K562 (cell line): ENCODE measurements at regions not wholly inside any gene's neighbourhood (a gene's known extent, or its start where the extent isn't known, plus 50 kb on each side); places are given as distances from the start of the nearest gene placed in this dataset.

Experiments
- ATAC-seq: fragments of 200-7000 bp; cut with Tn5 transposase; 3 replicates; pipeline ENCODE4 v1.9.1; 2020; ENCODE audit warnings: moderate library complexity
- BruUV-seq: library from RNA; stranded (reverse); fragments of 400-500 nt; replicated peaks from 2 replicates; lab custom pipeline; 2021; lab: Mats Ljungman, UMichigan
- CTCF ChIA-PET: fragments of 300-600 bp; formaldehyde crosslinking; extraction: SDS; loops from one replicate; lab custom pipeline; 2021; ENCODE audit warnings: low intra/inter-chr PET ratio; lab: Yijun Ruan, JAX
- POLR2A ChIA-PET: fragments of 300-600, 350-650 bp; sonication (Branson Sonifier 250); formaldehyde crosslinking; extraction: SDS; loops from one replicate; lab custom pipeline; 2021; ENCODE audit warnings: antibody characterized with exemption, inconsistent platforms; lab: Yijun Ruan, JAX
- DNase-seq, 4 experiments: peaks; one replicate each; pipeline versions ENCODE4 v3.0.0 to v3.0.0-alpha.2; 2011 to 2018; ENCODE audit warnings: low spot score in 3 of 4, mixed read lengths in 3 of 4; ENCODE audit errors: extremely low read depth in 1 of 4
- FAIRE-seq: peaks from 2 replicates; lab custom pipeline; 2011; peaks lifted over from hg19 to GRCh38; lab: Jason Lieb, UNC
- H2AFZ ChIP-seq: 2 replicates; pipeline ENCODE4 v1.6.0; 2011; ENCODE audit warnings: low read depth, low read length, control low read depth, inconsistent platforms
- H3K27ac ChIP-seq: fragments of 200-600 bp; 3 replicates; pipeline ENCODE4 v1.8.0; 2011; ENCODE audit warnings: low read depth, mild to moderate bottlenecking, control low read depth, inconsistent platforms, low read length, moderate library complexity, mixed read lengths; ENCODE audit errors: extremely low read depth
- H3K27me3 ChIP-seq, 2 experiments: fragments of 300-600 bp in 1 of 2; 2 replicates in 1 of 2; 3 replicates in 1 of 2; pipeline versions ENCODE4 v1.6.0 to v1.8.0; 2011; ENCODE audit warnings: inconsistent platforms in 2 of 2, low read length in 2 of 2, mild to moderate bottlenecking in 1 of 2, mixed read lengths in 1 of 2, moderate library complexity in 1 of 2; ENCODE audit not compliant: control insufficient read depth in 2 of 2, insufficient read depth in 2 of 2
- H3K36me3 ChIP-seq: fragments of 300-600 bp; 3 replicates; pipeline ENCODE4 v1.8.0; 2011; ENCODE audit warnings: mild to moderate bottlenecking, low read length, inconsistent platforms; ENCODE audit not compliant: control insufficient read depth, insufficient read depth
- H3K4me1 ChIP-seq, 2 experiments: fragments of 200-600 bp in 1 of 2; replicated peaks in 1 of 2; 2 replicates in 1 of 2; 3 replicates in 1 of 2; pipeline versions ENCODE4 v1.5.1 to v1.8.0; 2011; ENCODE audit warnings: inconsistent platforms in 2 of 2, low read length in 2 of 2, mild to moderate bottlenecking in 1 of 2, mixed read lengths in 1 of 2, moderate library complexity in 1 of 2; ENCODE audit not compliant: control insufficient read depth in 2 of 2, insufficient read depth in 2 of 2
- H3K4me2 ChIP-seq: 2 replicates; pipeline ENCODE4 v1.6.1; 2011; ENCODE audit warnings: low read length, control low read depth, inconsistent platforms, mixed read lengths; ENCODE audit not compliant: insufficient read depth
- H3K4me3 ChIP-seq: fragments of 200-600 bp; sonication (generic), shearing (Covaris generic); 2 replicates; pipeline ENCODE4 v1.5.1; 2016; ENCODE audit warnings: control low read depth, inconsistent platforms
- H3K79me2 ChIP-seq: fragments of 200-600 bp; 3 replicates; pipeline ENCODE4 v1.8.0; 2011; ENCODE audit warnings: low read length, inconsistent platforms; ENCODE audit not compliant: control insufficient read depth, insufficient read depth
- H3K9ac ChIP-seq, 2 experiments: 2 replicates each; pipeline versions ENCODE4 v1.6.0 to v1.6.1; 2011; ENCODE audit warnings: low read depth in 2 of 2, low read length in 2 of 2, control low read depth in 1 of 2, inconsistent platforms in 1 of 2, mild to moderate bottlenecking in 1 of 2, mixed read lengths in 1 of 2; ENCODE audit not compliant: insufficient read depth in 1 of 2
- H3K9me1 ChIP-seq: one replicate; pipeline ENCODE4 v1.6.0; 2011; ENCODE audit warnings: inconsistent platforms, mild to moderate bottlenecking, low read length, moderate library complexity; ENCODE audit not compliant: control insufficient read depth, insufficient read depth
- H3K9me3 ChIP-seq: replicated peaks from 2 replicates; pipeline ENCODE4 v1.5.1; 2011; ENCODE audit warnings: low read depth, low read length, inconsistent platforms; ENCODE audit not compliant: control insufficient read depth, insufficient read depth
- H4K20me1 ChIP-seq: replicated peaks from 2 replicates; pipeline ENCODE4 v1.6.1; 2011; ENCODE audit warnings: low read length, inconsistent platforms, mixed read lengths; ENCODE audit not compliant: control insufficient read depth, insufficient read depth
- E2F3 ChIP-seq: fragments of 250-450 bp; sonication (Bioruptor Pico); IDR thresholded peaks from 2 replicates; pipeline ENCODE4 v1.4.0; 2020; ENCODE audit warnings: mild to moderate bottlenecking
- FUS ChIP-seq: fragments of 200-400 bp; formaldehyde crosslinking; optimal IDR thresholded peaks from 2 replicates; pipeline ENCODE3; 2017; ENCODE audit warnings: low read depth, low read length
- HINFP ChIP-seq: fragments of 450-650 bp; conservative IDR thresholded peaks from 2 replicates; pipeline ENCODE4 v1.6.1; 2016; ENCODE audit warnings: missing genetic modification characterization, low read depth, mild to moderate bottlenecking, control low read depth, missing compliant biosample characterization
- MNT ChIP-seq, 2 experiments: fragments of 450-650 bp; conservative IDR thresholded peaks; 2 replicates each; pipeline ENCODE4 v1.6.1; 2017; ENCODE audit warnings: mild to moderate bottlenecking in 2 of 2, moderate library complexity in 2 of 2
- THRAP3 ChIP-seq: fragments of 450-650 bp; IDR thresholded peaks from 2 replicates; pipeline ENCODE4 v1.6.1; 2016; ENCODE audit warnings: mild to moderate bottlenecking, inconsistent platforms, borderline replicate concordance
- WGBS: fragments of 100-300 bp; shearing (Covaris generic); methylation state at CpG from one replicate; pipeline ENCODE4 v1.1.6; 2016; ENCODE audit warnings: low coverage, mixed read lengths; ENCODE audit not compliant: insufficient coverage; ENCODE audit errors: missing lambda C conversion rate; 5-methylcytosine and 5-hydroxymethylcytosine counted together
- in situ Hi-C: fragments of 300-500 bp; cut with MboI; formaldehyde crosslinking; loops from 4 replicates; pipeline ENCODE4 v1.15.0; 2018; ENCODE audit warnings: inconsistent platforms, mixed read lengths
- intact Hi-C: fragments of 100-400 bp; cut with micrococcal nuclease; formaldehyde crosslinking; loops from 2 replicates; pipeline ENCODE4 v1.14.2; 2022

DNA sequence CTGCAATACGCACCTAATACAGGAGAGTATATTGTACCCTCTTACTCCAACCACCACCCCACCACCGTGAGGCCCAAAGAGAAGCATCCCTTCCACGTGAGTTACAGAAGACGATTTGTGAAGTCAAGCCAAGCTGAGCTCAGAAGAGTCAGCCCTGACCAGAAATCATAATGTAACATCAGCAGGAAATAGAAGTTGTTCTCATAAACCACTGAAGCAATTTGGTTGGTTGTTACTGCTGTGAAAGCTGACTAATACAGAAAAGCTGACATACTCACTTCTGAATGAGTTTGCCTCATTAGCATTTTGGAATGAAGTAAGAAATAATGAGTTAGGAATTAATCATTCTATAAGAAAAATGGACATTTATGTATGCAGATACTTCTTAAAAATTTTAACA, 749.4 kb upstream of the SLC10A2 start (continued):
- TF ChIP-seq HINFP, result no peak

DNA sequence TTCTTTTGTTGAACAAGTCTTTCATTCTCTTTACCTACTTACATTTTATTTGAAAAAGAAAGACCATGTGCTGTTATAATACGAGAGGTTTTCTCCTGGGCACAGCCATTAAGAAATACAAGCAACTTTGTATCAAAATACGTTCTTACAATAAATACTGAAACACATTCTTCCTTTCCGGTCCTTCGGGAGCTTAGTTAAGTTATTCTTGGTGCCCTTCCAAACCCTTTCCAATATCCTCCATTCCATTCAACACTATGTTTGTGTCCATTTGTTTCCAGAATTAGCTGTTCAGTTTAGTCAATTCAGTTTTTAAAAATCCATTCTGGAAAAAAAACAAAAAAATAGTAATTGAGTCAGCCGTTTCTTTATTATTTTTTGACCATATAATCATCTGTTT, 746.8 kb upstream of the SLC10A2 start:
- intact Hi-C loops (loop anchor here (5.0 kb wide), 1 partner anchor 281 kb away; no protein-coding TSS in a partner anchor), in situ Hi-C loops (no loop called here)
- BruUV-seq, result no TSS peak
- POLR2A ChIA-PET, result no interaction called here
- Histone ChIP-seq H3K36me3 (no peaks in the 10 kb centered on the region), H4K20me1 (no peaks in the 10 kb centered on the region), H3K27ac (no peak overlapping the region), H3K9me1 (no peaks in the 10 kb centered on the region), H2AFZ (no peak overlapping the region), H3K79me2 (no peaks in the 10 kb centered on the region), H3K4me3 (no peak overlapping the region), H3K4me2 (no peak overlapping the region), H3K4me1 (no peaks in the 10 kb centered on the region), H3K9ac (no peak overlapping the region), H3K9me3 (no peaks in the 10 kb centered on the region), H3K27me3 (no peaks in the 10 kb centered on the region)
- ATAC-seq (no peak), DNase-seq (no peak), FAIRE-seq (no peak)
- TF ChIP-seq E2F3 (CRISPR knock-in tag), result no peak
- TF ChIP-seq MNT (conservative IDR thresholded peaks at IDR 0.05), result no peak
- TF ChIP-seq THRAP3, result no peak
- no peak for TF ChIP-seq FUS
- CTCF ChIA-PET, result no interaction called here
- WGBS, result 0% methylated on average over 5 of the region's 5 CpGs
